ENCODE measurements at regions not wholly inside any gene's neighbourhood (a gene's known extent, or its start where the extent isn't known, plus 50 kb on each side); places are given as distances from the start of the nearest gene placed in this dataset.

DNA sequence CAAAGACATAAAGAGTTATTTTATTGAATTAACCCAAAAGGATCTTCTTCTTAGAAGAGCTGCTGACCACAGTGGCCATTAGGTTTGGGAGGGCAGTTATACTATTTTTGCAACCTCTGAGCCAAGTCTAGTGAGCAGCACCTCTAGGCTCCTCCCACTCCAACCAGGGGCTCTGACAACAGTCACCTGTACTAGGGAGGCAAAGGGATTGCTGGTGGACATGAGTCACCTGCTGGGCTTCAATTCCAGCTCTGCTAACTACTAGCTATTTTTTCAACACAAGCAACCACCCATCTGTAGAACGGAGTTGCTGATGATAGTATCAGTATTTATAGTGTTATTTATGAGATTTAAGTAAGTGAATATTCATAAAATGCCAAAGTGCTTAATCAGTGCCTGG is 166.0 kb downstream of the KLHL28 start:
- DNase-seq (ENCODE audit: low read depth in 1 of 2, low spot score in 1 of 2): no peak
- no peaks in the 10 kb centered on the region for H3K4me1 ChIP-seq
- no peaks in the 10 kb centered on the region for H3K9me3 ChIP-seq
- ChIA-PET CTCF (interaction anchor here (1.2 kb wide), 1 partner anchor 8 kb away, joined by 3 read pairs; no protein-coding TSS in a partner anchor), POLR2A (no interaction called here)
- no peak for ATAC-seq
- WGBS (ENCODE audit: missing lambda C conversion rate): 18% methylated on average over 1 of the region's 1 CpG
- no peak overlapping the region for H3K4me2 ChIP-seq
- no peak overlapping the region for H3K4me3 ChIP-seq
- FAIRE-seq: no peak
- no peak for TF ChIP-seq MAFK (IDR thresholded peaks at IDR 0.05; ENCODE audit: partially characterized antibody)
- TF ChIP-seq MAZ (IDR thresholded peaks at IDR 0.05; ENCODE audit: borderline replicate concordance, low read depth, low read length): no peak
- TF ChIP-seq FOSL2 (IDR thresholded peaks at IDR 0.05): no peak
- no peak for TF ChIP-seq FOSL2 (CRISPR knock-in tag; IDR thresholded peaks at IDR 0.05)
- TF ChIP-seq NFE2L2 (conservative IDR thresholded peaks at IDR 0.05; ENCODE audit: low read length): no peak
- no peak for TF ChIP-seq HEYL (CRISPR knock-in tag; IDR thresholded peaks at IDR 0.05)
- TF ChIP-seq HOXB5 (CRISPR knock-in tag; IDR thresholded peaks at IDR 0.05): no peak
- no peak for TF ChIP-seq MYC (IDR thresholded peaks at IDR 0.05; ENCODE audit: borderline replicate concordance, low read length)
- no peak for TF ChIP-seq POLR2AphosphoS2 (conservative IDR thresholded peaks at IDR 0.05; ENCODE audit: low read length)
- TF ChIP-seq, protein P1, sequence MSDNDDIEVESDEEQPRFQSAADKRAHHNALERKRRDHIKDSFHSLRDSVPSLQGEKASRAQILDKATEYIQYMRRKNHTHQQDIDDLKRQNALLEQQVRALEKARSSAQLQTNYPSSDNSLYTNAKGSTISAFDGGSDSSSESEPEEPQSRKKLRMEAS (IDR thresholded peaks at IDR 0.05): no peak
- no peak for TF ChIP-seq NPAS2 (CRISPR knock-in tag; IDR thresholded peaks at IDR 0.05; ENCODE audit: borderline replicate concordance)
- TF ChIP-seq TFCP2L1 (CRISPR knock-in tag; IDR thresholded peaks at IDR 0.05): no peak
- TF ChIP-seq KDM5A (IDR thresholded peaks at IDR 0.05): no peak
- no peak overlapping the region for H3K27ac ChIP-seq

- Histone ChIP-seq H3K27ac (no peak overlapping the region), H3K4me1 (no peaks in the 10 kb centered on the region), H3K4me3 (no peak overlapping the region), H3K4me2 (no peak overlapping the region), H3K9me3 (no peaks in the 10 kb centered on the region)
- DNase-seq (ENCODE audit: low read depth in 1 of 2, low spot score in 1 of 2) (no peak), FAIRE-seq (no peak), ATAC-seq (no peak)
- 34% methylated on average over 3 of the region's 3 CpGs for WGBS (ENCODE audit: missing lambda C conversion rate)
- POLR2A ChIA-PET: no interaction called here
- CTCF ChIA-PET: interaction anchor here (0.5 kb wide), 1 partner anchor 88 kb away, joined by 3 read pairs; no protein-coding TSS in a partner anchor
- TF ChIP-seq HEYL (CRISPR knock-in tag; IDR thresholded peaks at IDR 0.05) (no peak), ZFP36 (IDR thresholded peaks at IDR 0.05; ENCODE audit: borderline replicate concordance, partially characterized antibody) (no peak), NPAS2 (CRISPR knock-in tag; IDR thresholded peaks at IDR 0.05; ENCODE audit: borderline replicate concordance) (no peak), NFE2L2 (conservative IDR thresholded peaks at IDR 0.05; ENCODE audit: low read length) (no peak), ZC3H11A (IDR thresholded peaks at IDR 0.05) (no peak), ELK1 (IDR thresholded peaks at IDR 0.05; ENCODE audit: low read depth, low read length) (no peak), GATA3 (IDR thresholded peaks at IDR 0.05; ENCODE audit: borderline replicate concordance) (no peak), RARB (CRISPR knock-in tag; IDR thresholded peaks at IDR 0.05) (no peak), ESRRA (IDR thresholded peaks at IDR 0.05; ENCODE audit: borderline replicate concordance, low read length) (no peak), TFCP2L1 (CRISPR knock-in tag; IDR thresholded peaks at IDR 0.05) (no peak)
- TF ChIP-seq, protein P2, sequence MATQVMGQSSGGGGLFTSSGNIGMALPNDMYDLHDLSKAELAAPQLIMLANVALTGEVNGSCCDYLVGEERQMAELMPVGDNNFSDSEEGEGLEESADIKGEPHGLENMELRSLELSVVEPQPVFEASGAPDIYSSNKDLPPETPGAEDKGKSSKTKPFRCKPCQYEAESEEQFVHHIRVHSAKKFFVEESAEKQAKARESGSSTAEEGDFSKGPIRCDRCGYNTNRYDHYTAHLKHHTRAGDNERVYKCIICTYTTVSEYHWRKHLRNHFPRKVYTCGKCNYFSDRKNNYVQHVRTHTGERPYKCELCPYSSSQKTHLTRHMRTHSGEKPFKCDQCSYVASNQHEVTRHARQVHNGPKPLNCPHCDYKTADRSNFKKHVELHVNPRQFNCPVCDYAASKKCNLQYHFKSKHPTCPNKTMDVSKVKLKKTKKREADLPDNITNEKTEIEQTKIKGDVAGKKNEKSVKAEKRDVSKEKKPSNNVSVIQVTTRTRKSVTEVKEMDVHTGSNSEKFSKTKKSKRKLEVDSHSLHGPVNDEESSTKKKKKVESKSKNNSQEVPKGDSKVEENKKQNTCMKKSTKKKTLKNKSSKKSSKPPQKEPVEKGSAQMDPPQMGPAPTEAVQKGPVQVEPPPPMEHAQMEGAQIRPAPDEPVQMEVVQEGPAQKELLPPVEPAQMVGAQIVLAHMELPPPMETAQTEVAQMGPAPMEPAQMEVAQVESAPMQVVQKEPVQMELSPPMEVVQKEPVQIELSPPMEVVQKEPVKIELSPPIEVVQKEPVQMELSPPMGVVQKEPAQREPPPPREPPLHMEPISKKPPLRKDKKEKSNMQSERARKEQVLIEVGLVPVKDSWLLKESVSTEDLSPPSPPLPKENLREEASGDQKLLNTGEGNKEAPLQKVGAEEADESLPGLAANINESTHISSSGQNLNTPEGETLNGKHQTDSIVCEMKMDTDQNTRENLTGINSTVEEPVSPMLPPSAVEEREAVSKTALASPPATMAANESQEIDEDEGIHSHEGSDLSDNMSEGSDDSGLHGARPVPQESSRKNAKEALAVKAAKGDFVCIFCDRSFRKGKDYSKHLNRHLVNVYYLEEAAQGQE (IDR thresholded peaks at IDR 0.05): no peak
- TF ChIP-seq, protein P3, sequence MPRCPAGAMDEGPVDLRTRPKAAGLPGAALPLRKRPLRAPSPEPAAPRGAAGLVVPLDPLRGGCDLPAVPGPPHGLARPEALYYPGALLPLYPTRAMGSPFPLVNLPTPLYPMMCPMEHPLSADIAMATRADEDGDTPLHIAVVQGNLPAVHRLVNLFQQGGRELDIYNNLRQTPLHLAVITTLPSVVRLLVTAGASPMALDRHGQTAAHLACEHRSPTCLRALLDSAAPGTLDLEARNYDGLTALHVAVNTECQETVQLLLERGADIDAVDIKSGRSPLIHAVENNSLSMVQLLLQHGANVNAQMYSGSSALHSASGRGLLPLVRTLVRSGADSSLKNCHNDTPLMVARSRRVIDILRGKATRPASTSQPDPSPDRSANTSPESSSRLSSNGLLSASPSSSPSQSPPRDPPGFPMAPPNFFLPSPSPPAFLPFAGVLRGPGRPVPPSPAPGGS (IDR thresholded peaks at IDR 0.05): no peak
These were observed 170.0 kb downstream of the KLHL28 start for GRCh38 chr14:44791730-44792129.
